ENCODE measurements at regions not wholly inside any gene's neighbourhood (a gene's known extent, or its start where the extent isn't known, plus 50 kb on each side); places are given as distances from the start of the nearest gene placed in this dataset.

GRCh38 chr1:37120279-37120678, 86.0 kb upstream of the GRIK3 start:
- no peaks in the 10 kb centered on the region for H3K27me3 ChIP-seq (replicated peaks)
- no peak for TF ChIP-seq CTCF (IDR thresholded peaks at IDR 0.05; ENCODE audit: low read depth, low read length, missing control alignments)
- H3K36me3 ChIP-seq (replicated peaks): no peaks in the 10 kb centered on the region
- in situ Hi-C loops (cut with HindIII; ENCODE audit: low pct_ligation_motif_present, low sequenced_read_pairs): no loop called here
- DNase-seq: no peak
- H3K27ac ChIP-seq: no peak overlapping the region
- H3K4me3 ChIP-seq (ENCODE audit: low read depth, low read length): no peak overlapping the region

GRCh38 chr1:37123276-37124115, 89.2 kb upstream of the GRIK3 start:
- no peak for DNase-seq
- Histone ChIP-seq H3K27ac (no peak overlapping the region), H3K27me3 (replicated peaks) (no peaks in the 10 kb centered on the region), H3K4me3 (ENCODE audit: low read depth, low read length) (no peak overlapping the region), H3K36me3 (replicated peaks) (no peaks in the 10 kb centered on the region)
- TF ChIP-seq CTCF (IDR thresholded peaks at IDR 0.05; ENCODE audit: low read depth, low read length, missing control alignments): no peak
- in situ Hi-C loops (cut with HindIII; ENCODE audit: low pct_ligation_motif_present, low sequenced_read_pairs): no loop called here

- TF ChIP-seq CTCF (IDR thresholded peaks at IDR 0.05; ENCODE audit: low read depth, low read length, missing control alignments): no peak
- no peak overlapping the region for H3K4me3 ChIP-seq (ENCODE audit: low read depth, low read length)
- no peaks in the 10 kb centered on the region for H3K27me3 ChIP-seq (replicated peaks)
- no peak overlapping the region for H3K27ac ChIP-seq
- no peak for DNase-seq
- in situ Hi-C loops (cut with HindIII; ENCODE audit: low pct_ligation_motif_present, low sequenced_read_pairs): no loop called here
- no peaks in the 10 kb centered on the region for H3K36me3 ChIP-seq (replicated peaks)
Measured at GRCh38 chr1:37124501-37124900, 90.2 kb upstream of the GRIK3 start.

GRCh38 chr1:37125295-37125694, 91.0 kb upstream of the GRIK3 start:
- no peaks in the 10 kb centered on the region for H3K27me3 ChIP-seq (replicated peaks)
- no peak for DNase-seq
- H3K27ac ChIP-seq: no peak overlapping the region
- H3K4me3 ChIP-seq (ENCODE audit: low read depth, low read length): no peak overlapping the region
- in situ Hi-C loops (cut with HindIII; ENCODE audit: low pct_ligation_motif_present, low sequenced_read_pairs): no loop called here
- H3K36me3 ChIP-seq (replicated peaks): no peaks in the 10 kb centered on the region
- TF ChIP-seq CTCF (IDR thresholded peaks at IDR 0.05; ENCODE audit: low read depth, low read length, missing control alignments): no peak

- no peak for DNase-seq
- Histone ChIP-seq H3K27ac (no peak overlapping the region), H3K4me3 (ENCODE audit: low read depth, low read length) (no peak overlapping the region), H3K27me3 (replicated peaks) (no peaks in the 10 kb centered on the region), H3K36me3 (replicated peaks) (no peaks in the 10 kb centered on the region)
- TF ChIP-seq CTCF (IDR thresholded peaks at IDR 0.05; ENCODE audit: low read depth, low read length, missing control alignments): no peak
- in situ Hi-C loops (cut with HindIII; ENCODE audit: low pct_ligation_motif_present, low sequenced_read_pairs): no loop called here
Measured at GRCh38 chr1:37127254-37127748, 93.0 kb upstream of the GRIK3 start.

Measured in brain microvascular endothelial cell (primary cell).